ENCODE measurements at regions not wholly inside any gene's neighbourhood (a gene's known extent, or its start where the extent isn't known, plus 50 kb on each side); places are given as distances from the start of the nearest gene placed in this dataset.

- ATAC-seq (no peak), FAIRE-seq (no peak), DNase-seq (ENCODE audit: low read depth, low spot score) (no peak)
- H3K36me3 ChIP-seq (ENCODE audit: control insufficient read depth in 2 of 2, insufficient read depth in 2 of 2, low read length in 1 of 2) = no peaks in the 10 kb centered on the region
- no peaks in the 10 kb centered on the region for H4K20me1 ChIP-seq (ENCODE audit: control insufficient read depth, insufficient read depth)
- no peaks in the 10 kb centered on the region for H3K27me3 ChIP-seq (replicated peaks in 1 of 2; ENCODE audit: control insufficient read depth in 2 of 2, insufficient read depth in 2 of 2, low read length in 1 of 2)
- in situ Hi-C loops (cut with MboI) (no loop called here), intact Hi-C loops (cut with micrococcal nuclease; ENCODE audit: unreplicated experiment) (no loop called here)
- H2AFZ ChIP-seq (ENCODE audit: control insufficient read depth, low read depth, low read length) = no peak overlapping the region
- BruUV-seq (replicated peaks) = no TSS peak
- no peak overlapping the region for H3K4me2 ChIP-seq (ENCODE audit: control insufficient read depth, insufficient read depth)
- no peaks in the 10 kb centered on the region for H3K4me1 ChIP-seq (ENCODE audit: control insufficient read depth, insufficient read depth, low read length)
- H3K27ac ChIP-seq (ENCODE audit: control insufficient read depth, insufficient read depth) = no peak overlapping the region
- TF ChIP-seq YBX1 (IDR thresholded peaks at IDR 0.05) = no peak
- TF ChIP-seq TCF7 (IDR thresholded peaks at IDR 0.05; ENCODE audit: borderline replicate concordance) = no peak
- TF ChIP-seq POLR2AphosphoS5 (IDR thresholded peaks at IDR 0.05; ENCODE audit: low read length) = no peak
- TF ChIP-seq ZBED1 (IDR thresholded peaks at IDR 0.05; ENCODE audit: borderline replicate concordance) = no peak
- no peak for TF ChIP-seq MXI1 (IDR thresholded peaks at IDR 0.05; ENCODE audit: low read depth, low read length)
- no peak for TF ChIP-seq NR2F1 (conservative IDR thresholded peaks at IDR 0.05)
- TF ChIP-seq HDGF (IDR thresholded peaks at IDR 0.05) = no peak
- TF ChIP-seq ESRRA (IDR thresholded peaks at IDR 0.05; ENCODE audit: low read length) = no peak
- no peak for TF ChIP-seq ZBTB40 (IDR thresholded peaks at IDR 0.05; ENCODE audit: borderline replicate concordance)
- no peak for TF ChIP-seq SUZ12 (IDR thresholded peaks at IDR 0.05; ENCODE audit: unreplicated experiment)
- no peak for TF ChIP-seq ZNF217 (IDR thresholded peaks at IDR 0.05)
- TF ChIP-seq BHLHE40 (IDR thresholded peaks at IDR 0.05; ENCODE audit: borderline replicate concordance in 1 of 2, low read depth in 2 of 2, low read length in 1 of 2) = no peak
- TF ChIP-seq CEBPZ (IDR thresholded peaks at IDR 0.05; ENCODE audit: low read depth, low read length) = no peak
- no peak for TF ChIP-seq NRF1 (conservative IDR thresholded peaks at IDR 0.05; ENCODE audit: low read depth, low read length)
- no peak for TF ChIP-seq FOXK2 (IDR thresholded peaks at IDR 0.05)
- SMC1A ChIA-PET (ENCODE audit: uncharacterized antibody, unreplicated experiment) = no interaction called here
- H3K9me3 ChIP-seq (replicated peaks; ENCODE audit: control insufficient read depth, insufficient read depth, low read length) = no peaks in the 10 kb centered on the region
- CTCF ChIA-PET = interaction anchor here (1.4 kb wide), 1 partner anchor 338 kb away, joined by 4 read pairs; no protein-coding TSS in a partner anchor
- H3K9ac ChIP-seq (ENCODE audit: control insufficient read depth, insufficient read depth, low read length) = no peak overlapping the region
- no peaks in the 10 kb centered on the region for H3K79me2 ChIP-seq (ENCODE audit: control insufficient read depth, insufficient read depth, low read length)
- RAD21 ChIA-PET (ENCODE audit: unreplicated experiment) = no interaction called here
- H3K4me3 ChIP-seq = no peak overlapping the region
- POLR2A ChIA-PET = no interaction called here
- WGBS (ENCODE audit: insufficient coverage, insufficient replicate concordance, low lambda C conversion rate, missing lambda C conversion rate) = 48% methylated on average over 9 of the region's 9 CpGs
Observed at GRCh38 chr16:73171380-73171779, 123.5 kb upstream of the ZFHX3 start.
